ENCODE measurements at regions not wholly inside any gene's neighbourhood (a gene's known extent, or its start where the extent isn't known, plus 50 kb on each side); places are given as distances from the start of the nearest gene placed in this dataset.

DNA sequence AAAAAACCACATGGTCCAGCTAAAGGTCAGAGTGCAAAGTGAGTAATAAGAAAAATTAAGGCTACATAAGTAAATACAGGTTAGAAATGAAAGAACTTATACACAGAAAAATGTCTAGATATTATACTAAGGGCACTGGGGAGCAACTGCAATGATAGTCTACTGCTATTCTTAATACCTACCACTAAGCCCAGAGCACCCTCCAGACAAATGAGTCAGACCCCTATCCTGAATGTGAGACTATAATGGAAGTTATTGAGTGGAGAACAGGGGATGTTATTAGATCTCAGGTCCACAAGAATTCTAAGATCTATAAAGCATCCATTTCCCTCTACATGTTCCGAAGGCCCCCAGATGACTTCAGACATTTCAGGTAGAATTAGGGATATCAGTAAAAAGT is 438.3 kb downstream of the PRELID2 start:
- TF ChIP-seq ESRRA (IDR thresholded peaks at IDR 0.05; ENCODE audit: borderline replicate concordance, low read length) (no peak), POLR2A (IDR thresholded peaks at IDR 0.05; ENCODE audit: low read length) (no peak)
- TF ChIP-seq, protein P1, sequence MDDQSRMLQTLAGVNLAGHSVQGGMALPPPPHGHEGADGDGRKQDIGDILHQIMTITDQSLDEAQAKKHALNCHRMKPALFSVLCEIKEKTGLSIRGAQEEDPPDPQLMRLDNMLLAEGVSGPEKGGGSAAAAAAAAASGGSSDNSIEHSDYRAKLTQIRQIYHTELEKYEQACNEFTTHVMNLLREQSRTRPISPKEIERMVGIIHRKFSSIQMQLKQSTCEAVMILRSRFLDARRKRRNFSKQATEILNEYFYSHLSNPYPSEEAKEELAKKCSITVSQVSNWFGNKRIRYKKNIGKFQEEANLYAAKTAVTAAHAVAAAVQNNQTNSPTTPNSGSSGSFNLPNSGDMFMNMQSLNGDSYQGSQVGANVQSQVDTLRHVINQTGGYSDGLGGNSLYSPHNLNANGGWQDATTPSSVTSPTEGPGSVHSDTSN (IDR thresholded peaks at IDR 0.05), result no peak
- TF ChIP-seq, protein P2, sequence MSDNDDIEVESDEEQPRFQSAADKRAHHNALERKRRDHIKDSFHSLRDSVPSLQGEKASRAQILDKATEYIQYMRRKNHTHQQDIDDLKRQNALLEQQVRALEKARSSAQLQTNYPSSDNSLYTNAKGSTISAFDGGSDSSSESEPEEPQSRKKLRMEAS (IDR thresholded peaks at IDR 0.05), result no peak
- TF ChIP-seq, protein P3, sequence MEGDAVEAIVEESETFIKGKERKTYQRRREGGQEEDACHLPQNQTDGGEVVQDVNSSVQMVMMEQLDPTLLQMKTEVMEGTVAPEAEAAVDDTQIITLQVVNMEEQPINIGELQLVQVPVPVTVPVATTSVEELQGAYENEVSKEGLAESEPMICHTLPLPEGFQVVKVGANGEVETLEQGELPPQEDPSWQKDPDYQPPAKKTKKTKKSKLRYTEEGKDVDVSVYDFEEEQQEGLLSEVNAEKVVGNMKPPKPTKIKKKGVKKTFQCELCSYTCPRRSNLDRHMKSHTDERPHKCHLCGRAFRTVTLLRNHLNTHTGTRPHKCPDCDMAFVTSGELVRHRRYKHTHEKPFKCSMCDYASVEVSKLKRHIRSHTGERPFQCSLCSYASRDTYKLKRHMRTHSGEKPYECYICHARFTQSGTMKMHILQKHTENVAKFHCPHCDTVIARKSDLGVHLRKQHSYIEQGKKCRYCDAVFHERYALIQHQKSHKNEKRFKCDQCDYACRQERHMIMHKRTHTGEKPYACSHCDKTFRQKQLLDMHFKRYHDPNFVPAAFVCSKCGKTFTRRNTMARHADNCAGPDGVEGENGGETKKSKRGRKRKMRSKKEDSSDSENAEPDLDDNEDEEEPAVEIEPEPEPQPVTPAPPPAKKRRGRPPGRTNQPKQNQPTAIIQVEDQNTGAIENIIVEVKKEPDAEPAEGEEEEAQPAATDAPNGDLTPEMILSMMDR (IDR thresholded peaks at IDR 0.05), result no peak

All from A549 (cell line).